ENCODE measurements at regions not wholly inside any gene's neighbourhood (a gene's known extent, or its start where the extent isn't known, plus 50 kb on each side); places are given as distances from the start of the nearest gene placed in this dataset.

DNA sequence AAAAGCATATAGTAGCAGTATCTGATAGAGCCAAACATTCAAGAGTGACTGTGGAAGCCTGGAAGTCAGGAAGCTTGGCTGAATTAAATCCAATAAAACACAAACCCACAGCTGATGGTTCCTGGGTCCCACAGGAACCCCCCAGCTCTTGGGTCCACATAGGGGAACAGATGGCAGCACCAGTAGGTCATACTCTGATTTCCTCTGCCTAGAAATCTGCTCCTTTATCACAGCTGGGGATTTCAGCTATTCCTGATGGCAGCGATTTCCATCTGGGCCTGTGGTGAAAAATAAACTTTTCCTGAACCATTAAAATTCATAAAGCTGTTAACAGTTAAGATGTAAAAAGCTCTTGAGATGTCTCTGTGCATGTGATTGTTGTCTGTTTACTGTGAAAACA is 202.0 kb upstream of the FRMD6 start:
- H3K4me3 ChIP-seq (ENCODE audit: extremely low read depth in 1 of 4, insufficient read depth in 2 of 4, low read depth in 3 of 4, low read length in 4 of 4): no peak overlapping the region
- H2BK12ac ChIP-seq (ENCODE audit: low read depth, low read length): no peak overlapping the region
- CTCF ChIA-PET (ENCODE audit: partially characterized antibody): interaction anchor here (0.8 kb wide), 1 partner anchor 266 kb away, joined by 3 read pairs; no protein-coding TSS in a partner anchor
- no peak overlapping the region for H3K56ac ChIP-seq (replicated peaks; ENCODE audit: insufficient read length, low read depth, low read length)
- no peak overlapping the region for H3K18ac ChIP-seq (ENCODE audit: extremely low read depth, low read length)
- H4K8ac ChIP-seq (ENCODE audit: extremely low read depth, insufficient read depth, low read length): no peak overlapping the region
- H3K79me1 ChIP-seq (ENCODE audit: low read depth, low read length): no peaks in the 10 kb centered on the region
- WGBS, 2 experiments (ENCODE audit: extremely low coverage in 1 of 2, insufficient coverage in 1 of 2, insufficient read length in 1 of 2, insufficient replicate concordance in 2 of 2, low coverage in 1 of 2, low lambda C conversion rate in 2 of 2, missing lambda C conversion rate in 1 of 2): 95% methylated on average over 1 of the region's 1 CpG; no CpG with 5 or more reads in 1 of the 2 experiments
- H2BK5ac ChIP-seq (ENCODE audit: low read depth, low read length): no peak overlapping the region
- H2AFZ ChIP-seq (ENCODE audit: low read length): no peak overlapping the region
- no peaks in the 10 kb centered on the region; the same call in 1 of the 2 replicates for H3K23me2 ChIP-seq (ENCODE audit: low read depth, low read length)
- no peak overlapping the region for H2AK5ac ChIP-seq (ENCODE audit: low read depth, low read length)
- no peaks in the 10 kb centered on the region for H3K27me3 ChIP-seq (replicated peaks in 1 of 4; ENCODE audit: control insufficient read depth in 3 of 4, extremely low read depth in 1 of 4, insufficient read depth in 3 of 4, low read length in 3 of 4)
- POLR2A ChIA-PET (ENCODE audit: partially characterized antibody): no interaction called here
- no peak overlapping the region for H3K4ac ChIP-seq (replicated peaks; ENCODE audit: insufficient read length, low read depth, low read length)
- H3K9me3 ChIP-seq (ENCODE audit: insufficient read depth in 2 of 2, low read depth in 1 of 2, low read length in 1 of 2): no peaks in the 10 kb centered on the region
- no peak for DNase-seq (ENCODE audit: low read depth in 1 of 2, low spot score in 2 of 2)
- no peaks in the 10 kb centered on the region for H3K36me3 ChIP-seq (ENCODE audit: control insufficient read depth in 2 of 4, insufficient read depth in 4 of 4, low read length in 3 of 4)
- H4K5ac ChIP-seq (ENCODE audit: insufficient read length, low read depth, low read length): no peak overlapping the region
- H3K4me1 ChIP-seq (replicated peaks in 1 of 4; ENCODE audit: control insufficient read depth in 3 of 4, insufficient read depth in 4 of 4, low read length in 3 of 4): no peaks in the 10 kb centered on the region
- no peak overlapping the region for H3K23ac ChIP-seq (ENCODE audit: insufficient read length)
- H3K9ac ChIP-seq (replicated peaks in 1 of 4; ENCODE audit: extremely low read depth in 1 of 4, low read depth in 3 of 4, low read length in 3 of 4): no peak overlapping the region
- no peak overlapping the region for H3K14ac ChIP-seq (ENCODE audit: insufficient read length)
- no peaks in the 10 kb centered on the region; a peak in 1 of 4 replicates for H3K79me2 ChIP-seq (ENCODE audit: control insufficient read depth in 1 of 2, insufficient read depth in 2 of 2, low read length in 2 of 2)
- no peak overlapping the region for H2BK20ac ChIP-seq (ENCODE audit: low read length)
- no peak overlapping the region for H3K4me2 ChIP-seq (ENCODE audit: insufficient read depth in 1 of 2, low read depth in 2 of 2, low read length in 2 of 2)
- FAIRE-seq: no peak
- no peak overlapping the region for H3K27ac ChIP-seq (ENCODE audit: low read depth, low read length)
- H4K91ac ChIP-seq (replicated peaks; ENCODE audit: insufficient read length, low read length): no peak overlapping the region
- H2BK120ac ChIP-seq (replicated peaks; ENCODE audit: low read depth, low read length): no peak overlapping the region
- H2BK15ac ChIP-seq (ENCODE audit: low read length): no peak overlapping the region
- H4K20me1 ChIP-seq (replicated peaks in 1 of 2; ENCODE audit: control insufficient read depth in 1 of 2, insufficient read depth in 2 of 2, low read length in 2 of 2): no peaks in the 10 kb centered on the region
- TF ChIP-seq BACH1 (IDR thresholded peaks at IDR 0.05; ENCODE audit: low read length) (no peak), JUN (IDR thresholded peaks at IDR 0.05; ENCODE audit: low read depth, low read length) (no peak), HDAC6 (IDR thresholded peaks at IDR 0.05; ENCODE audit: low read depth, low read length) (no peak), RFX5 (IDR thresholded peaks at IDR 0.05; ENCODE audit: borderline replicate concordance, low read depth, low read length) (no peak), SAP30 (IDR thresholded peaks at IDR 0.05; ENCODE audit: insufficient read depth, insufficient replicate concordance, low read length) (no peak), CHD1 (IDR thresholded peaks at IDR 0.05; ENCODE audit: low read depth, low read length) (no peak), TEAD4 (IDR thresholded peaks at IDR 0.05; ENCODE audit: low read depth, low read length) (no peak), SUZ12 (IDR thresholded peaks at IDR 0.05; ENCODE audit: low read length) (no peak), SRF (IDR thresholded peaks at IDR 0.05; ENCODE audit: low read depth, low read length) (no peak), BCL11A (IDR thresholded peaks at IDR 0.05; ENCODE audit: low read depth in 2 of 2, low read length in 2 of 2) (no peak), NANOG (IDR thresholded peaks at IDR 0.05; ENCODE audit: insufficient read depth, low read depth, low read length, poor library complexity, severe bottlenecking) (no peak), SIX5 (IDR thresholded peaks at IDR 0.05; ENCODE audit: low read depth, low read length) (no peak)
- TF ChIP-seq, protein P1, sequence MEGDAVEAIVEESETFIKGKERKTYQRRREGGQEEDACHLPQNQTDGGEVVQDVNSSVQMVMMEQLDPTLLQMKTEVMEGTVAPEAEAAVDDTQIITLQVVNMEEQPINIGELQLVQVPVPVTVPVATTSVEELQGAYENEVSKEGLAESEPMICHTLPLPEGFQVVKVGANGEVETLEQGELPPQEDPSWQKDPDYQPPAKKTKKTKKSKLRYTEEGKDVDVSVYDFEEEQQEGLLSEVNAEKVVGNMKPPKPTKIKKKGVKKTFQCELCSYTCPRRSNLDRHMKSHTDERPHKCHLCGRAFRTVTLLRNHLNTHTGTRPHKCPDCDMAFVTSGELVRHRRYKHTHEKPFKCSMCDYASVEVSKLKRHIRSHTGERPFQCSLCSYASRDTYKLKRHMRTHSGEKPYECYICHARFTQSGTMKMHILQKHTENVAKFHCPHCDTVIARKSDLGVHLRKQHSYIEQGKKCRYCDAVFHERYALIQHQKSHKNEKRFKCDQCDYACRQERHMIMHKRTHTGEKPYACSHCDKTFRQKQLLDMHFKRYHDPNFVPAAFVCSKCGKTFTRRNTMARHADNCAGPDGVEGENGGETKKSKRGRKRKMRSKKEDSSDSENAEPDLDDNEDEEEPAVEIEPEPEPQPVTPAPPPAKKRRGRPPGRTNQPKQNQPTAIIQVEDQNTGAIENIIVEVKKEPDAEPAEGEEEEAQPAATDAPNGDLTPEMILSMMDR (IDR thresholded peaks at IDR 0.05; ENCODE audit: control extremely low read depth in 1 of 3, insufficient read depth in 1 of 3, low read depth in 1 of 3, low read length in 3 of 3): no peak

Measured in H1 (cell line).